ENCODE measurements at regions not wholly inside any gene's neighbourhood (a gene's known extent, or its start where the extent isn't known, plus 50 kb on each side); places are given as distances from the start of the nearest gene placed in this dataset.

- no peak for TF ChIP-seq POLR2A (IDR thresholded peaks at IDR 0.05)
- no peak for TF ChIP-seq CTCF (IDR thresholded peaks at IDR 0.05)
These were observed 200.6 kb downstream of the AEBP2 start for GRCh38 chr12:19639781-19640415.
